H9 (cell line): ENCODE measurements at regions not wholly inside any gene's neighbourhood (a gene's known extent, or its start where the extent isn't known, plus 50 kb on each side); places are given as distances from the start of the nearest gene placed in this dataset.

ENCODE experiments used
- DNase-seq: peaks from one replicate; pipeline ENCODE4 v3.0.0-alpha.2; 2017
- H2AFZ ChIP-seq: one replicate; pipeline ENCODE4 v1.6.1; 2013; ENCODE audit warnings: mild to moderate bottlenecking, low read length, control low read depth, moderate library complexity
- H2AK5ac ChIP-seq: 2 replicates; pipeline ENCODE4 v1.6.1; 2013; ENCODE audit warnings: low read length, control low read depth, mixed read lengths; ENCODE audit not compliant: insufficient read length
- H2BK120ac ChIP-seq: one replicate; pipeline ENCODE4 v1.6.1; 2013; ENCODE audit warnings: low read depth, mild to moderate bottlenecking, low read length, control low read depth, inconsistent platforms; ENCODE audit not compliant: poor library complexity, severe bottlenecking
- H2BK12ac ChIP-seq: 2 replicates; pipeline ENCODE4 v1.6.1; 2013; ENCODE audit warnings: low read length, control low read depth, mixed read lengths, low read depth; ENCODE audit not compliant: insufficient read length
- H2BK15ac ChIP-seq: 2 replicates; pipeline ENCODE4 v1.6.1; 2013; ENCODE audit warnings: low read depth, low read length, control low read depth
- H2BK20ac ChIP-seq: one replicate; pipeline ENCODE4 v1.6.1; 2013; ENCODE audit warnings: low read depth, mild to moderate bottlenecking, low read length, control low read depth, inconsistent platforms; ENCODE audit not compliant: poor library complexity, severe bottlenecking
- H2BK5ac ChIP-seq: 2 replicates; pipeline ENCODE4 v1.6.1; 2013; ENCODE audit warnings: low read length, control low read depth, mixed read lengths; ENCODE audit not compliant: insufficient read length
- H3K14ac ChIP-seq: 2 replicates; pipeline ENCODE4 v1.6.1; 2013; ENCODE audit warnings: low read length, control low read depth; ENCODE audit not compliant: insufficient read depth
- H3K18ac ChIP-seq: 2 replicates; pipeline ENCODE4 v1.6.1; 2013; ENCODE audit warnings: low read depth, mild to moderate bottlenecking, mixed read lengths, low read length, control low read depth; ENCODE audit not compliant: insufficient read length
- H3K23ac ChIP-seq: 2 replicates; pipeline ENCODE4 v1.6.1; 2013; ENCODE audit warnings: low read length, control low read depth, mixed read lengths, low read depth; ENCODE audit not compliant: insufficient read length
- H3K23me2 ChIP-seq: 2 replicates; pipeline ENCODE4 v1.6.1; 2013; ENCODE audit warnings: low read depth, mild to moderate bottlenecking, mixed read lengths, low read length, control low read depth; ENCODE audit not compliant: insufficient read length, poor library complexity, severe bottlenecking
- H3K27ac ChIP-seq: 2 replicates; pipeline ENCODE4 v1.5.1; 2013; ENCODE audit warnings: low read length, control low read depth, mixed read lengths, low read depth; ENCODE audit not compliant: insufficient read length
- H3K27me3 ChIP-seq: 2 replicates; pipeline ENCODE4 v1.6.1; 2013; ENCODE audit warnings: low read length, control low read depth, inconsistent platforms; ENCODE audit not compliant: insufficient read depth
- H3K4ac ChIP-seq: 2 replicates; pipeline ENCODE4 v1.6.1; 2013; ENCODE audit warnings: low read depth, mild to moderate bottlenecking, control low read depth, inconsistent platforms, low read length, moderate library complexity
- H3K4me1 ChIP-seq: 2 replicates; pipeline ENCODE4 v1.6.1; 2013; ENCODE audit warnings: low read length, control low read depth, inconsistent platforms; ENCODE audit not compliant: insufficient read depth
- H3K4me2 ChIP-seq: 2 replicates; pipeline ENCODE4 v1.6.1; 2013; ENCODE audit warnings: low read length, control low read depth, mixed read lengths; ENCODE audit not compliant: insufficient read length, insufficient read depth
- H3K56ac ChIP-seq: 2 replicates; pipeline ENCODE4 v1.6.1; 2013; ENCODE audit warnings: low read depth, mild to moderate bottlenecking, mixed read lengths, low read length, control low read depth; ENCODE audit not compliant: insufficient read length
- H3K79me1 ChIP-seq: 2 replicates; pipeline ENCODE4 v1.6.1; 2013; ENCODE audit warnings: low read depth, mild to moderate bottlenecking, moderate library complexity, low read length, control low read depth, inconsistent platforms; ENCODE audit not compliant: insufficient read depth, poor library complexity, severe bottlenecking
- H3K79me2 ChIP-seq: 2 replicates; pipeline ENCODE4 v1.6.1; 2013; ENCODE audit warnings: low read length, control low read depth, inconsistent platforms; ENCODE audit not compliant: insufficient read depth
- H3K9ac ChIP-seq: 2 replicates; pipeline ENCODE4 v1.6.1; 2013; ENCODE audit warnings: low read length, control low read depth, mixed read lengths; ENCODE audit not compliant: insufficient read length; ENCODE audit errors: extremely low read depth
- H3K9me3 ChIP-seq: one replicate; pipeline ENCODE4 v1.6.1; 2013; ENCODE audit warnings: low read depth, low read length, inconsistent platforms; ENCODE audit not compliant: control insufficient read depth
- H3T11ph ChIP-seq: one replicate; pipeline ENCODE4 v1.6.1; 2013; ENCODE audit warnings: mild to moderate bottlenecking, low read length, control low read depth, inconsistent platforms
- H4K20me1 ChIP-seq: one replicate; pipeline ENCODE4 v1.6.1; 2013; ENCODE audit not compliant: control insufficient read depth, insufficient read length, insufficient read depth
- H4K5ac ChIP-seq: 2 replicates; pipeline ENCODE4 v1.6.1; 2013; ENCODE audit warnings: low read depth, mild to moderate bottlenecking, mixed read lengths, low read length, control low read depth; ENCODE audit not compliant: insufficient read length
- H4K8ac ChIP-seq: replicated peaks from 2 replicates; pipeline ENCODE4 v1.6.1; 2013; ENCODE audit warnings: low read length, control low read depth, mixed read lengths, low read depth; ENCODE audit not compliant: insufficient read length
- H4K91ac ChIP-seq: 2 replicates; pipeline ENCODE4 v1.6.1; 2013; ENCODE audit warnings: low read depth, mild to moderate bottlenecking, moderate library complexity, mixed read lengths, low read length, control low read depth; ENCODE audit not compliant: insufficient read length
- H3K27ac Mint-ChIP-seq, 3 experiments: 2 replicates in 2 of 3; 3 replicates in 1 of 3; pipeline ENCODE4 v1.8.0; 2020 to 2021; ENCODE audit warnings: mixed read lengths in 3 of 3, mild to moderate bottlenecking in 1 of 3, moderate library complexity in 1 of 3
- H3K27me3 Mint-ChIP-seq: 2 replicates; pipeline ENCODE4 v1.8.0; 2021; ENCODE audit warnings: low read depth, mild to moderate bottlenecking, moderate library complexity, mixed read lengths
- H3K36me3 Mint-ChIP-seq, 3 experiments: 2 replicates in 2 of 3; 3 replicates in 1 of 3; pipeline ENCODE4 v1.8.0; 2020 to 2021; ENCODE audit warnings: low read depth in 3 of 3, mixed read lengths in 3 of 3; ENCODE audit not compliant: insufficient read depth in 1 of 3
- H3K4me1 Mint-ChIP-seq, 2 experiments: 2 replicates each; pipeline ENCODE4 v1.8.0; 2020; ENCODE audit warnings: mixed read lengths in 2 of 2
- H3K4me3 Mint-ChIP-seq, 2 experiments: 2 replicates in 1 of 2; 3 replicates in 1 of 2; pipeline ENCODE4 v1.8.0; 2020 to 2021; ENCODE audit warnings: mild to moderate bottlenecking in 2 of 2, mixed read lengths in 2 of 2, moderate library complexity in 1 of 2
- H3K9me3 Mint-ChIP-seq, 2 experiments: 2 replicates in 1 of 2; 3 replicates in 1 of 2; pipeline ENCODE4 v1.8.0; 2020; ENCODE audit warnings: mild to moderate bottlenecking in 2 of 2, mixed read lengths in 2 of 2, moderate library complexity in 1 of 2
- WGBS: extraction: QIAGEN DNeasy Blood & Tissue Kit; methylation state at CpG from one replicate; pipeline ENCODE4 v1.1.7; 2013; ENCODE audit warnings: missing lambda C conversion rate, low lambda C conversion rate, mixed read lengths; ENCODE audit not compliant: insufficient read length; ENCODE audit errors: extremely low coverage; 5-methylcytosine and 5-hydroxymethylcytosine counted together
- TF ChIP-seq, protein P1 (sequence below): fragments of 200-600 bp; sonication (generic); conservative IDR thresholded peaks from 3 replicates; pipeline ENCODE4 v1.8.0; 2021; ENCODE audit warnings: antibody characterized with exemption, mild to moderate bottlenecking

DNA sequence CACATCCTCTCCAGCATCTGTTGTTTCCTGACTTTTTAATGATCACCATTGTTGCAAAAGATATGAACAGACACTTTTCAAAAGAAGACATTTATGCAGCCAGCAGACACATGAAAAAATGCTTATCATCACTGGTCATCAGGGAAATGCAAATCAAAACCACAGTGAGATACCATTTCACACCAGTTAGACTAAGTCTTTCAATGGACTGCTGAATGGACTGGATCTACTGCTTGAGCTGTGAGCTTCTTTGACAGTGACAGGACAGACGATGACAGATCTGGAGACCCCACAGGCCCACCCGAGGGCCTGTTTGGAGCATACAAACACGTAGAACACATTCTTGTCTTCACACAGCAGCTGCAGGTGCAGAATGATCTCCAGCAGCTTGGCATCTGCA, 266.1 kb upstream of the RIOK2 start:
- Histone ChIP-seq H3K9me3 (no peaks in the 10 kb centered on the region), H2BK12ac (no peak overlapping the region), H3K14ac (no peak overlapping the region), H3K79me1 (no peaks in the 10 kb centered on the region), H3K23ac (no peak overlapping the region), H2BK20ac (no peak overlapping the region), H3K4me1 (no peaks in the 10 kb centered on the region), H4K91ac (no peak overlapping the region), H4K5ac (no peak overlapping the region), H4K8ac (no peak overlapping the region), H2BK15ac (no peak overlapping the region), H2BK120ac (no peak overlapping the region), H3K4me2 (no peak overlapping the region), H2AK5ac (no peak overlapping the region), H3K27ac (no peak overlapping the region), H3K18ac (no peak overlapping the region), H3K9ac (no peak overlapping the region), H4K20me1 (no peaks in the 10 kb centered on the region), H3K23me2 (no peaks in the 10 kb centered on the region), H3K27me3 (no peaks in the 10 kb centered on the region), H2AFZ (no peak overlapping the region), H3K56ac (no peak overlapping the region), H3T11ph (no peak overlapping the region), H3K4ac (no peak overlapping the region), H3K79me2 (no peaks in the 10 kb centered on the region), H2BK5ac (no peak overlapping the region)
- Mint-ChIP-seq H3K4me1 (peaks cover 2 to 4% of the 10 kb centered on the region in 2 experiments), H3K9me3 (peaks cover 3 to 5% of the 10 kb centered on the region in 2 experiments; a peak in 4 of 5 replicates), H3K4me3 (no peak overlapping the region), H3K27ac (no peak overlapping the region), H3K27me3 (no peaks in the 10 kb centered on the region), H3K36me3 (no peaks in the 10 kb centered on the region)
- TF ChIP-seq, protein P1, sequence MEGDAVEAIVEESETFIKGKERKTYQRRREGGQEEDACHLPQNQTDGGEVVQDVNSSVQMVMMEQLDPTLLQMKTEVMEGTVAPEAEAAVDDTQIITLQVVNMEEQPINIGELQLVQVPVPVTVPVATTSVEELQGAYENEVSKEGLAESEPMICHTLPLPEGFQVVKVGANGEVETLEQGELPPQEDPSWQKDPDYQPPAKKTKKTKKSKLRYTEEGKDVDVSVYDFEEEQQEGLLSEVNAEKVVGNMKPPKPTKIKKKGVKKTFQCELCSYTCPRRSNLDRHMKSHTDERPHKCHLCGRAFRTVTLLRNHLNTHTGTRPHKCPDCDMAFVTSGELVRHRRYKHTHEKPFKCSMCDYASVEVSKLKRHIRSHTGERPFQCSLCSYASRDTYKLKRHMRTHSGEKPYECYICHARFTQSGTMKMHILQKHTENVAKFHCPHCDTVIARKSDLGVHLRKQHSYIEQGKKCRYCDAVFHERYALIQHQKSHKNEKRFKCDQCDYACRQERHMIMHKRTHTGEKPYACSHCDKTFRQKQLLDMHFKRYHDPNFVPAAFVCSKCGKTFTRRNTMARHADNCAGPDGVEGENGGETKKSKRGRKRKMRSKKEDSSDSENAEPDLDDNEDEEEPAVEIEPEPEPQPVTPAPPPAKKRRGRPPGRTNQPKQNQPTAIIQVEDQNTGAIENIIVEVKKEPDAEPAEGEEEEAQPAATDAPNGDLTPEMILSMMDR, result no peak
- DNase-seq, result no peak
- WGBS, result no CpG with 5 or more reads among the region's 3 CpGs
